Activated CD4-positive, CD25-positive, alpha-beta regulatory T cell (primary cell): ENCODE measurements at regions not wholly inside any gene's neighbourhood (a gene's known extent, or its start where the extent isn't known, plus 50 kb on each side); places are given as distances from the start of the nearest gene placed in this dataset.
"Not testable (repeated sequence)": the region's sequence is repeated elsewhere in the genome, so short reads cannot be mapped to it uniquely, and the experiment has no call there.

Source experiments
- DNase-seq, 4 experiments: peaks; one replicate each; lab custom pipeline; 2025; lab: John Stamatoyannopoulos, UW

- not testable (repeated sequence) for DNase-seq
These were observed 269.8 kb upstream of the DCN start for GRCh38 chr12:91452464-91452863.

GRCh38 chr12:91441993-91442952 is 259.7 kb upstream of the DCN start:
- DNase-seq: no peak

- DNase-seq: no peak
These were observed 258.6 kb upstream of the DCN start for GRCh38 chr12:91441246-91441645.

GRCh38 chr12:91434081-91434480 is 251.5 kb upstream of the DCN start:
- DNase-seq: no peak

- DNase-seq: no peak
These were observed 250.1 kb upstream of the DCN start for GRCh38 chr12:91432755-91433154.

GRCh38 chr12:91432089-91432488 is 249.5 kb upstream of the DCN start:
- DNase-seq: no peak

GRCh38 chr12:91424506-91424905 is 241.9 kb upstream of the DCN start:
- no peak for DNase-seq

- no peak for DNase-seq
These were observed 241.1 kb upstream of the DCN start for GRCh38 chr12:91423693-91424050.

GRCh38 chr12:91422811-91423692 is 240.4 kb upstream of the DCN start:
- DNase-seq: no peak

GRCh38 chr12:91422127-91422526 is 239.5 kb upstream of the DCN start:
- no peak for DNase-seq

- no peak for DNase-seq
These were observed 237.2 kb upstream of the DCN start for GRCh38 chr12:91419809-91420208.

GRCh38 chr12:91418221-91419090 is 235.8 kb upstream of the DCN start:
- DNase-seq: no peak

- DNase-seq: no peak
These were observed 235.0 kb upstream of the DCN start for GRCh38 chr12:91417650-91418049.

- DNase-seq: no peak
These were observed 232.0 kb upstream of the DCN start for GRCh38 chr12:91414636-91415035.

GRCh38 chr12:91413581-91414546 is 231.2 kb upstream of the DCN start:
- DNase-seq: no peak

GRCh38 chr12:91406920-91407341 is 224.3 kb upstream of the DCN start:
- no peak for DNase-seq

GRCh38 chr12:91404441-91404840 is 221.8 kb upstream of the DCN start:
- no peak for DNase-seq

GRCh38 chr12:91401190-91401589 is 218.6 kb upstream of the DCN start:
- no peak for DNase-seq

GRCh38 chr12:91400271-91400670 is 217.7 kb upstream of the DCN start:
- no peak for DNase-seq

GRCh38 chr12:91397866-91398532 is 215.4 kb upstream of the DCN start:
- DNase-seq: no peak
